ENCODE measurements at regions not wholly inside any gene's neighbourhood (a gene's known extent, or its start where the extent isn't known, plus 50 kb on each side); places are given as distances from the start of the nearest gene placed in this dataset.
A peak's percentile ranks its signal among the peaks of the same experiment; 100 is the strongest.

- WGBS, 2 experiments (ENCODE audit: extremely low coverage in 2 of 2, insufficient read length in 1 of 2) = 0% methylated on average over 1 of the region's 19 CpGs; no CpG with 5 or more reads in 1 of the 2 experiments
- peak overlapping the region; percentile 5 for H2AK9ac ChIP-seq (replicated peaks; ENCODE audit: low read depth, low read length, poor library complexity)
- no peak overlapping the region for H2BK5ac ChIP-seq (ENCODE audit: low read depth, low read length, poor library complexity, severe bottlenecking)
- ChIA-PET CTCF (no interaction called here), POLR2A (ENCODE audit: unreplicated experiment) (no interaction called here)
- no peak overlapping the region for H2BK120ac ChIP-seq (ENCODE audit: low read depth, low read length)
- intact Hi-C loops (cut with micrococcal nuclease) (no loop called here), in situ Hi-C loops (cut with MboI; ENCODE audit: low sequenced_read_pairs) (no loop called here), dilution Hi-C loops (cut with HindIII; ENCODE audit: low sequenced_read_pairs, unreplicated experiment) (no loop called here)
- no peak overlapping the region for H2BK15ac ChIP-seq (ENCODE audit: low read depth, low read length)
- H3K4ac ChIP-seq (ENCODE audit: low read depth, low read length) = no peak overlapping the region
- H4K91ac ChIP-seq (ENCODE audit: insufficient read depth, low read depth, low read length) = no peak overlapping the region
- no peak overlapping the region for H3K27ac ChIP-seq (ENCODE audit: insufficient read depth, low read length)
- no peak for DNase-seq
- H2AFZ ChIP-seq (replicated peaks; ENCODE audit: low read length, poor library complexity) = no peak overlapping the region
- no peaks in the 10 kb centered on the region for H3K27me3 ChIP-seq (ENCODE audit: control insufficient read depth, insufficient read depth, low read length)
- H3K18ac ChIP-seq (ENCODE audit: low read depth, low read length) = no peak overlapping the region
- no peaks in the 10 kb centered on the region for H3K4me1 ChIP-seq (ENCODE audit: control insufficient read depth, insufficient read depth, low read length)
- H2AK5ac ChIP-seq (ENCODE audit: low read depth, low read length) = no peak overlapping the region
- no peaks in the 10 kb centered on the region for H3K79me1 ChIP-seq (ENCODE audit: low read depth in 1 of 2, low read length in 2 of 2)
- H4K8ac ChIP-seq (ENCODE audit: low read depth in 2 of 2, low read length in 2 of 2) = no peak overlapping the region
- H3K9ac ChIP-seq (ENCODE audit: low read depth, low read length) = no peak overlapping the region
- BruUV-seq (replicated peaks) = no TSS peak
- no peak for TF ChIP-seq RFX5 (IDR thresholded peaks at IDR 0.05; ENCODE audit: low read depth, low read length)
- TF ChIP-seq CHD1 (IDR thresholded peaks at IDR 0.05; ENCODE audit: low read depth, low read length) = no peak
- TF ChIP-seq, protein P1, sequence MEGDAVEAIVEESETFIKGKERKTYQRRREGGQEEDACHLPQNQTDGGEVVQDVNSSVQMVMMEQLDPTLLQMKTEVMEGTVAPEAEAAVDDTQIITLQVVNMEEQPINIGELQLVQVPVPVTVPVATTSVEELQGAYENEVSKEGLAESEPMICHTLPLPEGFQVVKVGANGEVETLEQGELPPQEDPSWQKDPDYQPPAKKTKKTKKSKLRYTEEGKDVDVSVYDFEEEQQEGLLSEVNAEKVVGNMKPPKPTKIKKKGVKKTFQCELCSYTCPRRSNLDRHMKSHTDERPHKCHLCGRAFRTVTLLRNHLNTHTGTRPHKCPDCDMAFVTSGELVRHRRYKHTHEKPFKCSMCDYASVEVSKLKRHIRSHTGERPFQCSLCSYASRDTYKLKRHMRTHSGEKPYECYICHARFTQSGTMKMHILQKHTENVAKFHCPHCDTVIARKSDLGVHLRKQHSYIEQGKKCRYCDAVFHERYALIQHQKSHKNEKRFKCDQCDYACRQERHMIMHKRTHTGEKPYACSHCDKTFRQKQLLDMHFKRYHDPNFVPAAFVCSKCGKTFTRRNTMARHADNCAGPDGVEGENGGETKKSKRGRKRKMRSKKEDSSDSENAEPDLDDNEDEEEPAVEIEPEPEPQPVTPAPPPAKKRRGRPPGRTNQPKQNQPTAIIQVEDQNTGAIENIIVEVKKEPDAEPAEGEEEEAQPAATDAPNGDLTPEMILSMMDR (conservative IDR thresholded peaks at IDR 0.05; ENCODE audit: low read depth, low read length) = no peak
- ATAC-seq (ENCODE audit: low read depth) = no peak
- H4K20me1 ChIP-seq (ENCODE audit: insufficient read depth, low read length) = no peaks in the 10 kb centered on the region
- no peak overlapping the region for H3K14ac ChIP-seq (replicated peaks; ENCODE audit: low read depth, low read length)
- H3K4me2 ChIP-seq (ENCODE audit: low read depth, low read length) = no peak overlapping the region
- H2BK20ac ChIP-seq (ENCODE audit: low read depth, low read length) = no peak overlapping the region
- H3K9me3 ChIP-seq (ENCODE audit: control insufficient read depth, insufficient read depth, low read length) = no peaks in the 10 kb centered on the region; the same call in 1 of the 2 replicates
- no peak overlapping the region for H4K5ac ChIP-seq (ENCODE audit: low read depth, low read length)
- no peak overlapping the region for H3K23ac ChIP-seq (ENCODE audit: low read depth, low read length)
- H3K4me3 ChIP-seq (ENCODE audit: insufficient read depth, low read depth, low read length) = no peak overlapping the region
- H3K9me1 ChIP-seq (ENCODE audit: insufficient read depth, low read length) = no peaks in the 10 kb centered on the region
- no peak overlapping the region for H3K56ac ChIP-seq (ENCODE audit: extremely low read depth, insufficient read depth, low read length)
- no peaks in the 10 kb centered on the region for H3K36me3 ChIP-seq (ENCODE audit: control insufficient read depth, insufficient read depth, low read length)
Measured at GRCh38 chr19:30096596-30097370, 154.7 kb downstream of the URI1 start.

Data from IMR-90 (cell line).